H9 (cell line): ENCODE measurements at regions not wholly inside any gene's neighbourhood (a gene's known extent, or its start where the extent isn't known, plus 50 kb on each side); places are given as distances from the start of the nearest gene placed in this dataset.

ENCODE experiments used
- DNase-seq: peaks from one replicate; pipeline ENCODE4 v3.0.0-alpha.2; 2017
- H2AFZ ChIP-seq: one replicate; pipeline ENCODE4 v1.6.1; 2013; ENCODE audit warnings: mild to moderate bottlenecking, low read length, control low read depth, moderate library complexity
- H2AK5ac ChIP-seq: 2 replicates; pipeline ENCODE4 v1.6.1; 2013; ENCODE audit warnings: low read length, control low read depth, mixed read lengths; ENCODE audit not compliant: insufficient read length
- H2BK120ac ChIP-seq: one replicate; pipeline ENCODE4 v1.6.1; 2013; ENCODE audit warnings: low read depth, mild to moderate bottlenecking, low read length, control low read depth, inconsistent platforms; ENCODE audit not compliant: poor library complexity, severe bottlenecking
- H2BK12ac ChIP-seq: 2 replicates; pipeline ENCODE4 v1.6.1; 2013; ENCODE audit warnings: low read length, control low read depth, mixed read lengths, low read depth; ENCODE audit not compliant: insufficient read length
- H2BK15ac ChIP-seq: 2 replicates; pipeline ENCODE4 v1.6.1; 2013; ENCODE audit warnings: low read depth, low read length, control low read depth
- H2BK20ac ChIP-seq: one replicate; pipeline ENCODE4 v1.6.1; 2013; ENCODE audit warnings: low read depth, mild to moderate bottlenecking, low read length, control low read depth, inconsistent platforms; ENCODE audit not compliant: poor library complexity, severe bottlenecking
- H2BK5ac ChIP-seq: 2 replicates; pipeline ENCODE4 v1.6.1; 2013; ENCODE audit warnings: low read length, control low read depth, mixed read lengths; ENCODE audit not compliant: insufficient read length
- H3K14ac ChIP-seq: 2 replicates; pipeline ENCODE4 v1.6.1; 2013; ENCODE audit warnings: low read length, control low read depth; ENCODE audit not compliant: insufficient read depth
- H3K18ac ChIP-seq: 2 replicates; pipeline ENCODE4 v1.6.1; 2013; ENCODE audit warnings: low read depth, mild to moderate bottlenecking, mixed read lengths, low read length, control low read depth; ENCODE audit not compliant: insufficient read length
- H3K23ac ChIP-seq: 2 replicates; pipeline ENCODE4 v1.6.1; 2013; ENCODE audit warnings: low read length, control low read depth, mixed read lengths, low read depth; ENCODE audit not compliant: insufficient read length
- H3K23me2 ChIP-seq: 2 replicates; pipeline ENCODE4 v1.6.1; 2013; ENCODE audit warnings: low read depth, mild to moderate bottlenecking, mixed read lengths, low read length, control low read depth; ENCODE audit not compliant: insufficient read length, poor library complexity, severe bottlenecking
- H3K27ac ChIP-seq: 2 replicates; pipeline ENCODE4 v1.5.1; 2013; ENCODE audit warnings: low read length, control low read depth, mixed read lengths, low read depth; ENCODE audit not compliant: insufficient read length
- H3K27me3 ChIP-seq: 2 replicates; pipeline ENCODE4 v1.6.1; 2013; ENCODE audit warnings: low read length, control low read depth, inconsistent platforms; ENCODE audit not compliant: insufficient read depth
- H3K4ac ChIP-seq: 2 replicates; pipeline ENCODE4 v1.6.1; 2013; ENCODE audit warnings: low read depth, mild to moderate bottlenecking, control low read depth, inconsistent platforms, low read length, moderate library complexity
- H3K4me1 ChIP-seq: 2 replicates; pipeline ENCODE4 v1.6.1; 2013; ENCODE audit warnings: low read length, control low read depth, inconsistent platforms; ENCODE audit not compliant: insufficient read depth
- H3K4me2 ChIP-seq: 2 replicates; pipeline ENCODE4 v1.6.1; 2013; ENCODE audit warnings: low read length, control low read depth, mixed read lengths; ENCODE audit not compliant: insufficient read length, insufficient read depth
- H3K56ac ChIP-seq: 2 replicates; pipeline ENCODE4 v1.6.1; 2013; ENCODE audit warnings: low read depth, mild to moderate bottlenecking, mixed read lengths, low read length, control low read depth; ENCODE audit not compliant: insufficient read length
- H3K79me1 ChIP-seq: 2 replicates; pipeline ENCODE4 v1.6.1; 2013; ENCODE audit warnings: low read depth, mild to moderate bottlenecking, moderate library complexity, low read length, control low read depth, inconsistent platforms; ENCODE audit not compliant: insufficient read depth, poor library complexity, severe bottlenecking
- H3K79me2 ChIP-seq: 2 replicates; pipeline ENCODE4 v1.6.1; 2013; ENCODE audit warnings: low read length, control low read depth, inconsistent platforms; ENCODE audit not compliant: insufficient read depth
- H3K9ac ChIP-seq: 2 replicates; pipeline ENCODE4 v1.6.1; 2013; ENCODE audit warnings: low read length, control low read depth, mixed read lengths; ENCODE audit not compliant: insufficient read length; ENCODE audit errors: extremely low read depth
- H3K9me3 ChIP-seq: one replicate; pipeline ENCODE4 v1.6.1; 2013; ENCODE audit warnings: low read depth, low read length, inconsistent platforms; ENCODE audit not compliant: control insufficient read depth
- H3T11ph ChIP-seq: one replicate; pipeline ENCODE4 v1.6.1; 2013; ENCODE audit warnings: mild to moderate bottlenecking, low read length, control low read depth, inconsistent platforms
- H4K20me1 ChIP-seq: one replicate; pipeline ENCODE4 v1.6.1; 2013; ENCODE audit not compliant: control insufficient read depth, insufficient read length, insufficient read depth
- H4K5ac ChIP-seq: 2 replicates; pipeline ENCODE4 v1.6.1; 2013; ENCODE audit warnings: low read depth, mild to moderate bottlenecking, mixed read lengths, low read length, control low read depth; ENCODE audit not compliant: insufficient read length
- H4K8ac ChIP-seq: replicated peaks from 2 replicates; pipeline ENCODE4 v1.6.1; 2013; ENCODE audit warnings: low read length, control low read depth, mixed read lengths, low read depth; ENCODE audit not compliant: insufficient read length
- H4K91ac ChIP-seq: 2 replicates; pipeline ENCODE4 v1.6.1; 2013; ENCODE audit warnings: low read depth, mild to moderate bottlenecking, moderate library complexity, mixed read lengths, low read length, control low read depth; ENCODE audit not compliant: insufficient read length
- H3K27ac Mint-ChIP-seq, 3 experiments: 2 replicates in 2 of 3; 3 replicates in 1 of 3; pipeline ENCODE4 v1.8.0; 2020 to 2021; ENCODE audit warnings: mixed read lengths in 3 of 3, mild to moderate bottlenecking in 1 of 3, moderate library complexity in 1 of 3
- H3K27me3 Mint-ChIP-seq: 2 replicates; pipeline ENCODE4 v1.8.0; 2021; ENCODE audit warnings: low read depth, mild to moderate bottlenecking, moderate library complexity, mixed read lengths
- H3K36me3 Mint-ChIP-seq, 3 experiments: 2 replicates in 2 of 3; 3 replicates in 1 of 3; pipeline ENCODE4 v1.8.0; 2020 to 2021; ENCODE audit warnings: low read depth in 3 of 3, mixed read lengths in 3 of 3; ENCODE audit not compliant: insufficient read depth in 1 of 3
- H3K4me1 Mint-ChIP-seq, 2 experiments: 2 replicates each; pipeline ENCODE4 v1.8.0; 2020; ENCODE audit warnings: mixed read lengths in 2 of 2
- H3K4me3 Mint-ChIP-seq, 2 experiments: 2 replicates in 1 of 2; 3 replicates in 1 of 2; pipeline ENCODE4 v1.8.0; 2020 to 2021; ENCODE audit warnings: mild to moderate bottlenecking in 2 of 2, mixed read lengths in 2 of 2, moderate library complexity in 1 of 2
- H3K9me3 Mint-ChIP-seq, 2 experiments: 2 replicates in 1 of 2; 3 replicates in 1 of 2; pipeline ENCODE4 v1.8.0; 2020; ENCODE audit warnings: mild to moderate bottlenecking in 2 of 2, mixed read lengths in 2 of 2, moderate library complexity in 1 of 2
- CTCF ChIP-seq: fragments of 200-600 bp; sonication (generic); conservative IDR thresholded peaks from 3 replicates; pipeline ENCODE4 v1.8.0; 2021; ENCODE audit warnings: antibody characterized with exemption, mild to moderate bottlenecking
- WGBS: extraction: QIAGEN DNeasy Blood & Tissue Kit; methylation state at CpG from one replicate; pipeline ENCODE4 v1.1.7; 2013; ENCODE audit warnings: missing lambda C conversion rate, low lambda C conversion rate, mixed read lengths; ENCODE audit not compliant: insufficient read length; ENCODE audit errors: extremely low coverage; 5-methylcytosine and 5-hydroxymethylcytosine counted together

GRCh38 chr6:103027271-103027931 is 1633.9 kb downstream of the GRIK2 start:
- Histone ChIP-seq H2BK20ac (no peak overlapping the region), H3K27ac (no peak overlapping the region), H4K20me1 (no peaks in the 10 kb centered on the region), H2AFZ (no peak overlapping the region), H3K23me2 (no peaks in the 10 kb centered on the region), H3K79me1 (no peaks in the 10 kb centered on the region), H2BK120ac (no peak overlapping the region), H3K9me3 (no peaks in the 10 kb centered on the region), H3T11ph (no peak overlapping the region), H2AK5ac (no peak overlapping the region), H2BK15ac (no peak overlapping the region), H2BK12ac (no peak overlapping the region), H3K4me1 (no peaks in the 10 kb centered on the region), H3K14ac (no peak overlapping the region), H2BK5ac (no peak overlapping the region), H4K5ac (no peak overlapping the region), H3K18ac (no peak overlapping the region), H3K9ac (no peak overlapping the region), H3K79me2 (no peaks in the 10 kb centered on the region), H3K27me3 (no peaks in the 10 kb centered on the region), H3K56ac (no peak overlapping the region), H4K91ac (no peak overlapping the region), H3K4ac (no peak overlapping the region), H4K8ac (no peak overlapping the region), H3K4me2 (no peak overlapping the region), H3K23ac (no peak overlapping the region)
- Mint-ChIP-seq H3K4me3 (no peak overlapping the region), H3K36me3 (no peaks in the 10 kb centered on the region), H3K4me1 (no peaks in the 10 kb centered on the region; a peak in 1 of 4 replicates), H3K27ac (no peak overlapping the region), H3K9me3 (no peaks in the 10 kb centered on the region), H3K27me3 (no peaks in the 10 kb centered on the region)
- TF ChIP-seq CTCF = no peak
- WGBS = no CpG with 5 or more reads among the region's 7 CpGs
- no peak for DNase-seq
